ENCODE measurements at regions not wholly inside any gene's neighbourhood (a gene's known extent, or its start where the extent isn't known, plus 50 kb on each side); places are given as distances from the start of the nearest gene placed in this dataset.

DNA sequence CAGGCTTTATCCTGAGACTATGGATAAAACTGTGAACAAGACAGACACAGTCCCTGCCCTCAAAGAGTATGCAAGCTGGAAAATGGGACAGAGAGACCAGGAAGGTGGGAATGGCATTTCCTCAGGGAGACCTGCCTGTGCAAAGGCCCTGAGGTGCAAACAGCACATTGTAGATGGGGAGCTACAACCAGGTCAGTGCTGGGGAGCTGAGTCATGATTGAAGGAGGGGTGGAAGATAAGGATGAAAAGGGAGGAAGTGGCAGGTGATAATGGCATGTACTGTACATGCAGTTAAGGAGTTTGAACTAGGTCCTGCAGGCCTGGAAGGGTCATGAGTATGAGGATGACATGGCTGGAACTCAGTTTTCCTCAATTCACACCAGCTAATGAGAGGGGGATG is 75.5 kb upstream of the BOD1 start:
- no peak for DNase-seq

DNA sequence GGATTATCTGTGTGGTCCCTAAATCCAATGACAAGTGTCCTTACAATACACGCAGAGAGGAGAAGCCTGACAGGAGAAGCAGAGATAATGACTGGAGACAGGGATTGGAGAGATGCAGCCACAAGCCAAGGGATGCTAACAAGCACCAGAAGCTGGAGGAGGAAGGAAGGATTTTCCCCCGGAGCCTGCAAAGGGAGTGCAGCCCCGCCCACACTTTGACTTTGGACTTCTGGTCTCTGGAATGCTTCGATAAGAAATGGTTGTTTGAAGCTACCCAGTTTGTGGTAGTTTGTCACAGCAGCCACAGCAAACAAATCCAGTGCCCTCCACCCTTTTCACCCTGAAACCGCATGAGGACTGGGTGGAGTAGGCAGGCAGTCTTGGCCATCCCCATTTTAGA is 77.2 kb upstream of the BOD1 start:
- no peak for DNase-seq

DNA sequence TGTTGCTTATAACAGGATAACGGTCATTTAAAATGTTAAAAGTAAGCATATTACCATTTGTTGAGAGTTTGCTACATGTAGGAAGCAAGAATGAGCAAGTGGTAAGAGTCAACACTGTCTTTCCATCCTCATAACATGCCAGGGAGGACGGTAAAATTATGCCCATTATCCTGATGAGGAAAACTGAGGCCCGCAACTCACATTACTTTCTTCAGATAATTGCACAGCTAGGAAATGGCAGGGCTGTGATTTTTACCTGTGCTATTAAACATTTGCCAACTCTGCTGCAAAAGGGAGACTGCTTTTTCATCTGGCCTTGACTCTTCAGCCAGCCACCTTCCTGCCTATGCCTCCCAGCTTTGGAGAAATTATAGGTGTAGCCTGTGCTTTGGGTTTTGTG is 79.8 kb upstream of the BOD1 start:
- no peak for DNase-seq

DNA sequence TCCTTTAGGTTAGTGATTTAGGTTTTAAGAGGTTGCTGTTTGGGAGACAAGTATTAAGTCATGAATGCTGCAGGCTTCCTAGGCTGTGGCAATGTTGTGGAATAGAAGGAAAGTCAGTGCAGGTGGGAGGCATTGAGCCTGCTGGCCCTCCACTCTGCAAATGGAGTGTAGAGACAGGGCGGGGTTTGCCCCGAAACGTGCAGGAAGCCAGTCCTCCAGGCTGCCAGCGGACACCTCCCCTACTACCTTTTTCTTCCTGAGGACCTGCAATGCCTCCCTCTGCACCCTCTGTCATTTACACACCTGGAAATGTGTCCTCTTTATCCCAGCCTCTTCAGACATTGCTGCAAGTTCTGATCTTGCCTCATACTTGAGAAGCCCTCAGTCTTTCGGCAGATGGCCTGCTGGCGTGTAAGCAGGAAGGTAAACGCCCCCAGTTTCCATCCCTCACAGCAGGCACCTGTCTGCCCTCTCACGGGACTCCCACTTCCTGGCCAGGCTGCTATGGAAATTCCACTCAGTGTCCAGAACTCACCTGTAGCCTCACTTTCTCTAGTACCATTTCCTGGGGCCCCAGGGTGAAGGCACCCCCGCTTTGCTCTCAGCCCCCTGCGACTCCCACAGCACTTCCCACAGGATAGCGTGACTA is 81.6 kb upstream of the BOD1 start:
- no peak for DNase-seq

DNA sequence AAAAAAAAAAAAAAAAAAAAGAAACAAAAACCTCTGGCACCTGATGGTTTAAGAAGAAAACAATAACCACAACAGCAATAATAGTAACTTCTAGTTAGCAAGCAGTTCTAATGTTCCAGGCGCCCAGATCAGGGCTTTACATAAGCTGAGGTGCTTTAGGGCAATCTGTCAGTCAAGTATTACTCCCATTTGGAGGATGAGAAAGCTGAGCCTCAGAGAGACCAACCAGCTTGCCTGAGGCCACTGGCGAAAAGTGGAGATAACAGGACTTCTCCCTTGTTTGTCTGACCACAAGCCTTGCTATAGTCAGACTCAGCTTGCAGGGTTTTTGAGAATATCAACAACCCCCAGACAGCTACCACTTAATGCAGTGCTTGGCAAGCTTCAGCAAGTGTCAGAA is 83.5 kb upstream of the BOD1 start:
- DNase-seq: no peak

DNA sequence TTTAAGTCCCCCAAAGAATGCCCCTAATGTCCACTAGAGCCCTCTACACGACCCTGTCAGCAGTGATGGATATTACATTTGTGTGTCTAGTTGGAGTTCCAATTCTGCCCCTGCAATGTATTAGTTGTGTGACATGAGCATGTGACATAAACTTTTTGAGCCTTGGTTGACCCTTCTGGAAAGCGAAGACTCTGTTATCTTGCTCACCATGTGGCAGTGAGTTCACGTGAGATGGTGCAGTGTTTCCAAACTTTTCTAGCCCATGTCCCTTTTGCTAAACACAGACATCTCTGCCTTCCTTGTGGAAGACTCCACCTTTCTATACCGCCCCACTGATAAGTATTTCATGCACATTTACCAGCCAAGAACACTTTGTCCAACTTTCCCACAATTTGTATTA is 87.0 kb upstream of the BOD1 start:
- DNase-seq: no peak

DNA sequence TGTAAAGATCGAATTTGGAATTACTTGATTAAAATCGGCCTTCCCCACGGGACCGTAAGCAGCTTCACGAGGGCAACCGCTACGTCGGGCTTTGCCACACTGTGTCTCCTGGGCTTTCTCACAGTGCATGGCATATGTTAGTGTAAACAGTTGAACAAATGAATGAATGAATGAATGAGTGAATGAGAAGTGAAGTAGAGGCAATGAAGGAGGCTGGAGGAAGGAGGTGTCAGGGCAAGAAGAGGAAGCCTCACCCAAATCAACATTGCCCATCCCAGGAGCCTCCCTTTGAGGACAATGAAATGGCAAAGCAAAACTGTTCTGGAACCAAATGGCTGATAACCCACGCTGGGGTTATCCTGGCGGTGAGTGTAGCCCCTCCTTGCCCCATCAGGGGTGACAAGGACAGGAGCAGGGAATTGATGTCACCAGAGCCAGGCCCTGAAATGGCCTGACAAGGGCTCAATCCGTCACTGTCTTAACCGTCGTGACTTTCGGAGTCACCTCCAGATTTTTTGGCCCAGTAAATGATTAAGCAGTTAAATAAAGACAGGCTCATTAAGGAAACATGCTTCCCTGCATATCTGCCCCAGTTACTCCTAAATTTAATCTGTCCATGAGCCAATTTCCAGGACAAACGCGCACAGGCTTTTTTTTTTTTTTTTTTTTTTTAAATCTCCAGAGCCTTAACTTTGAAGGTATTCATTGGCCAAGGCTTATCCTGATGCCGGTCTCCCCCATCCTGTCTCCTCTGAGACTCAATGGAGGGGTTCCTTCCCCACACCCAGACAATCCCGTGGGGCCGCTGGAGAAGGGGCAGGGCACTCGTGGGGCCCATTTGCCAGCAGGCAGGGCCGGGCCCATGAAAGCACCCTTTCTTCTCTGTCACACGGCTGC is 88.4 kb upstream of the BOD1 start:
- no peak for DNase-seq

DNA sequence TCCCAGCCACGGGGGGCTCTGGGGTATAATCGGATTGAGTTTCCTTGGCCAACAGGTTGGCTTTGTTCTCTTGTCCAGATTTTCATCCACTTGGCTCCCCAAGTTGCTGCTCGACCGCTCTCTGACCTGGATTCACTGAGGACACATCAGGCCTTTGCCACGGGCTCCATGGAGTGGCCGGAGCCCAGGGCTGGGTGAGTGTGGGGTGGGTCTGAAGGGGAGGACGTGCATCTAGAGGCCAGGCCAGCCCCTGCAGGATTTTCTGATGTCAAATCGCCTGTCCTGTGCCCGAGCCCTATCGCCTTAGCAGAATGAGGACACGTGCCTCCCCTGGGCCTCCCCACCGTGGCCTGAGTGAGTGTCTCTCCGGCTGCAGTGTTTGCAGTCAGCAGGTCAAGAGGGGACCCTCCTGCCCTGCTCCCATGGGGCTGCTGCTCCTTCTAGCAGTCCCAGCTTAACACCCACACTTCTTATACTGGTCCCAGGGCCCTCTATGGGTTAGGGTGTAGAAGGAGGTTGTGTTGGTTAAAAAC is 89.1 kb upstream of the BOD1 start:
- no peak for DNase-seq

DNA sequence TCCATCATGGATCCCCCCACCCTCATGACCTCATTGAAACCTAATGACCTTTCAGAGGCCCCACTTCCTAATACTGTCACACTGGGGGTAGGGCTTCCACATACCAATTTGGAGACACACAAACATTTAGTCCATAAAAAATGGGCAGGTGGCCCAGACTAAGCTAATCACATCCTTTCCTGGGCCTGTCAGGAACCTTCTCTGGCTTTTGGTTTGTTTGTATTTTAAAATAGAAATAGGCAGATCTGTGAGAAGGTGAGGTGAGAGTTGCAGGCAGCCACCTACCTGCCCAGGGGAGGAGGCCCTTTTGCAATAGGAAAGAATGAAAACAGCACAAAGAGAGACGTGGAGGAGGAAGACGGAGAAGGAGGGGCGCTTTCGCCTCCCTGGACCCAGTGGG is 90.2 kb upstream of the BOD1 start:
- DNase-seq: no peak

DNA sequence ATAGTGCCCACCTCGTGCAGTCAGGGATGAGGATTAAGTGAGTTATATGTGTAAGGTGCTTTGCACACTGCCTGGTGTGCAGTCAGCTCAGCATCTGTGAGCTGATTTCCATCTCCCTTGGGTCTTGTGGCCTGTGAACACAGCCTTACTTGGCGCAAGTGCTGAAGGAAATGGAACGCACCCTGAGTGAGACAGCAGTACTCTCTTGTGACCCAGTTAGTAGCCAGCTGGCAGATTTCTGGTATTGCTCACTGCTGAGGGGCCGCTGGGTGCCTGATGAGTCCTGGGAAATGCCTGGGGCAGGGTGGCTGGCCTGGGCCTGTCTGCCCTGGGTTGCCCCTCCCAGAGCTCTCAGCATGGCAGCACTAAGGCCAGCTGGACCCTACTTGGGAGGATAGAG is 90.9 kb upstream of the BOD1 start:
- DNase-seq: no peak

DNA sequence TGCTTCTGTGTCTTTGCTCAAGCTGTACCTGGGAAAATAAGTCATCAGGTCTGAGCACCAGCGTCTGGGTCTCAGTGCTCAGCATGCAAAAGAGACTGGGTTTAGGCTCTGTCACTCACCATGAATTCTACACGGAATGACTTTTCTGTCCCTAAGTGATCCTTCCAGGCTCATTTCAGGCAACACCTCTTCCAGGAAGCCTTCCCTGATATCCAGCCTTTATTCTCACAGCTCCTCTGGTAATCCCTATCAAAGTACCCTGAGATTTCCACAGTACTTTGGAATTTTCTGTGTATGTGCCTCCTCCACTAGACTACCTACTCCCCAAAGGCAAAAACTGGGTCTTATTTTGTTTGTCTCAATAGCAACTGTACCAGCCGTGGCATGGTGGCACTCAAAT is 92.7 kb upstream of the BOD1 start:
- DNase-seq: no peak

DNA sequence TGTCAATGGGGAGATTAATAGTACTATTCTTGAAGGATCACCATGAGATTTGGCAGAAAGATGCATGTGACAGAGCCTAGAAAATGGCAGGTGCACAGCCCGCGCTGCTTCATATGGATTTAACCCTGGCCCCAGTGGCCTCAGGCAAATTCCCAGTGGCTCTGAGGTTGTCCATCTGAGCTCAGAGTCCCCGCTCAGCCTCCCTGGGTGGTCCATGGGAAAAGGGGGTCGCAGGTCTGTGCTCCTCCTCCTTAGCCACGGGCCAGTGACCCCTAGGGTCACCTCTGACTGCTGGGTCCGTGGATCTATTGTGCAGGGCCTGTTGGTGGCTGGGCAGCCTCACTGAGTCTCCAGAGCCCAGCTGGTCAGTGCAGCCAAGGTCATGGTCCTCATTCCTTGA is 93.3 kb upstream of the BOD1 start:
- DNase-seq: no peak

DNA sequence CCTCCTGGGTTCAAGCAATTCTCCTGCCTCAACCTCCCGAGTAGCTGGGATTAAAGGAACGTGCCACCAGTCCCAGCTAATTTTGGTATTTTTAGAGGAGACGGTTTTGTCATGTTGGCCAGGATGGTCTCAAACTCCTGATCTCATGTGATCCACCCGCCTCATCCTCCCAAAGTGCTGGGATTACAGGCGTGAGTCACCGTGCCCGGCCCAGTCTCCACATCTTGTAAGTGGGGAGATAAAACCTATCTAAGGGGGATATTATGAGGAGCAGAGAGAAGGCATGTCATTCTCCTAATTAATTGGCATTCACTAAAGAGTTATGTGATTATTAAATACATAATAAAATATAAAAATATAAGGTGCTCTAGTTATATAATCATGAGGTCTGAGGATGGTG is 94.1 kb upstream of the BOD1 start:
- DNase-seq: no peak

DNA sequence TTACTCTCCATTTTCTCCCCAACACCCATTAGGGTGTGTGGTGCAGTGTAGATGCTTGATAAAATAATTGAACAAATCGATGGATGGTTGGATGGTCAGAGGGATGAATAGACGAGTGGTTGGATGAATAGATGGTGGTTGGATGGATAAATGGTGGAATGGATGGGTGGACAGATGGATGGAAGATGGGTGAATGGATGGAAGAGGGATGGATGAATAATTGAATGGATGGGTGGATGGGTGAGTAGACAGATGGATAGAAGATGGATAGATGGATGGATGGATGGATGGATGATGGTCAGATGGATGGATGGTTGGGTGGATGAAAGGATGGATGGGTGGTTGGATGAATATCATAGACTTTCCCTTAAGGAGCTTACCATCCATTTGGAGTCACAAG is 95.0 kb upstream of the BOD1 start:
- DNase-seq: no peak

DNA sequence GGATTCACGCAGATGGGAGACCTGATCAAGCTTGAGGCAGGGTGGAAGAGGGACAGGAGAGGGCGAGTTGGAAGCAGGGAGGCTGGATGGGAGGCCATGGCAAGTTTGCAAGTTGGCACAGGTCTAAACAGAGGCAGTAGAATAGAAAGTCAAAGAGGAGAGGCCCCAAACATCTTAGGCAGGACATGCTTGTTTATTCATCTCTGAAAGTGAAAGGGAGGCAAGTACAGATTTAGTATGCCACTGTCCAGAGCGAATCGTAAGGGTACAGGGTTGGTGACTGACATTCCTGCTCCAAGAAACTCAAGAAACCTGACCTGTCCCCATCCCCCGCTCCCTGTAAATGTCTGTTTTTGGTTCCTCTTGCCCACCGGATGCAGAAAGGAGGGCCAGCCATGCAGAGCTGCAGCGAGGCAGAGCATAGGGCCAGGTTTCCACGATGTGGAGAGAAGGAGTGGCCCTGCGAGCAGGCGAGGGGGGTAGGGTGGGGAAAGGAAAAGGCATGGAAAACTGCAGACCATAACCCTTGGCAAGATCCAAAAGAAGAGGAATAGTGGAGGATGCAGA is 96.2 kb upstream of the BOD1 start:
- no peak for DNase-seq

DNA sequence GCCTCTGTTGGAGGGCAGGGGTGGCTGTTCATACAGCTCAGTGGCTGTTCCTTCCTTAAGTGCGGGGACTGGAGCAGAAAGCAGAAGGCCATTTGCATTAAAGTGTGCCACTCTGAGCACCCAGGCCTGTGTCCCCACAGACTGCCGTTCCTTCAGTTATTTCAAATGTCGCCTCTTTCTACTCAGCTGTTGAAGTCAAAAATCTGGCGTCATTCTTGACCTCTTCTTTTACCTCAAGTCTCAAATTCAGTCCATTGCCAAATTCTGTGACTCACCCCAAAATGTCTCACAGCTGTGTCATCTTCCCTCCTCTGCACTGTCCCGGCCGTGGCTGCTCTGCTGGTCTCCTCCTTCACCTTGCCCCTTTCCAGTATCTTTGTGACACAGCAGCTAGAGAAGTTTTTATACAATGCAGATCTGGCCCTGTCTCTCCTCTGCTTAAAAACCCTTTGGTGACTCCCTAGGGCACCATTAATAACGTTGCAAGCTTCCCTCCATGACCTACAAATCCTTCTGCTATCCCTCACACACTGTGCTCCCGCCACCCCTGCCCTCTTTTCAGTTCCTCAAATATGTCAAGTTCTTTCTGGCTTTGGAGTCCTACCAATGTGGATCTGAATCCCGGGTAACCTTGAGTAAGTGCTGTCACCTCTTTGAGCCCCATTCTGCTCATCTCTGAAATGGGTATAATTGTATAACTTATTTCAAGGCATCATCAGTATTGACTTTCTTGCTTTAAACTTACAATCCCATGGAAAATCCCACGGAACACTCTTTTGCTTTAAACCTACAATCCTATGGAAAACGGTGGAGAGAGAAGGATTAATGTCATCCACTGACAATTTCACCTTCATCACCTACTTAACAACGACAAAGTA is 98.3 kb upstream of the BOD1 start:
- no peak for DNase-seq

DNA sequence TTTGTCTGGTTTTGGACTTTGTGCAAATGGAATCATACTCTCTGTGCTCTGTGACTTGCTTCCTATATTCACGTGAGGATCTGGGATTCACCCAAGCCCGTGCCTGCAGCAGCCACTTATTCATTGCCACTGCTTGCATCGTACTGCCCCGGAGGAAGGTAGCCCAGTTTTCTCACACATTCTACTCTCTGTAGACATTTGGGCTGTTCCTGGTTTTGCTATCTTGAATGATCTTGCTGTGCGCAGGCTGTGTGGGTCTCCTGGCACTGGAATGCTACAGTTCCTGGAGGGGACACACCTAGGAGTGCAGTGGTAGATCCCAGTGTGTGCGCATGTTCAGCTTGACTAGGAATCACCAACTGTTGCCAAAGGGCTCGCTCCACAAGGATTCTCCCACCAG is 99.2 kb upstream of the BOD1 start:
- DNase-seq: no peak

DNA sequence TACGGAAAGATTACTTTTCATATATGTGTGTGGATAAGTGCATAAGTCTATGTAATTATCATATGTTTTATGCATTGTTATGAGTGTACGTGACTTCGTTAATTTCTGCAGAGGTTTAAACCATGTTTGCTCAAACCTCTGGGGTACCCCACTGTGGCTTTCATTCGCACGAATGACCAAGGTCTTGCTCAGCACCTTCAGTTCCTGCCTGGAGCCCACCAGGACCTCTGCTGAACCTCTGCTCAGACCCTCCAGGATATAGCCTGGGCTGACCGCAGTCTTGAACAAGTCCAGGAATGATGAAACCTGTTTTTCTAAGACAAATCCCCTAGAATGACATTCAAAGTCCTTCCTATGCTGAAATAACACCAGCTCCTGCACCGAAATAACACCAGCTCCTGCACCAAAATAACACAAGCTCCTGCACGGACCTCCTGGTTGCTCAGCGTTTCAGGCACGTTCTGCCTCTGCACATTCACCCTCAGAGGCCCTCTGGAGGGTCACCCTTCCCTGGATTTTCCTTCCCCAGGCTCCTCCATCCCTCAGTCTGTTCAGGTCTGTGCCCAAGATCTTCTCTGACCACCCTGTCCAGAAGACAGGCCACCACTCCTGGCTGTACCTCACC is 99.7 kb upstream of the BOD1 start:
- no peak for DNase-seq

DNA sequence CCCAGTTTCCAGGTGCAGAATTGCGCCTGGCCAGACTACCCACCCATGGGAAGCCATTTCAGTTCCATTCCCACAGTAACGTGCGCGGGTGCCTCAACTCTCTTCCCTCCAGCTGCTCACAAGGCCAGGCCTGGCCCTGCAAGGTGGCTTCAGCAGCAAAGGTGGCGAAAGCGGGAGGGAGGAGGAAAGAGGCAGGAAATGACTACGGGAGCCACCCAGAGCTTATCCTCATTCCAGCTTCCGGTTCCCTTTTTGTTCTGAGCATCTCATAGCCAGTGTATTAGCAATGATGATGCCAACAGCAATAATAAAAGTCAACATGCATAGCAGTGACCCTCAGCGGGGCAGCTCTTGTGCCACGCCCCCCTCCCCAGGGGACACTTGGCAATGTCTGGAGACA is 101.5 kb upstream of the BOD1 start:
- no peak for DNase-seq

DNA sequence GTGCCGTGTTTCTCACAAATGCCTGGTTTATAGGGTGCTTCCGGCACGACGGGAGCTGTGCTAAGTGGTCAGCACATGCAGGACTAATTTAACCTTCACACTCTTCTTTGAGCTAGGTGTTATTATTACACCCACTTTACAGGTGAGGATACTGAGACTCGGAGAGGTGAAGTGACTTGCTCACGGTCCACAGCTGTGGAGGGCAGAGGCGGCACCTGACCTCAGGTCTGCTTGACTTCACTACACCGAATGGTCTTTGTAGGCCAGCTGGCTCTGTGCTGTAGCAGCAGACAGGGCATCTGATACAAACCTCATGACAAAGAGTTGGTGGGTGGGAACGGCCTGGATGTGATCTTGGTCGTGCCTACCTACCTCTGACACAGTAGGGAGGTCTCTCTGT is 102.0 kb upstream of the BOD1 start:
- DNase-seq: no peak

DNA sequence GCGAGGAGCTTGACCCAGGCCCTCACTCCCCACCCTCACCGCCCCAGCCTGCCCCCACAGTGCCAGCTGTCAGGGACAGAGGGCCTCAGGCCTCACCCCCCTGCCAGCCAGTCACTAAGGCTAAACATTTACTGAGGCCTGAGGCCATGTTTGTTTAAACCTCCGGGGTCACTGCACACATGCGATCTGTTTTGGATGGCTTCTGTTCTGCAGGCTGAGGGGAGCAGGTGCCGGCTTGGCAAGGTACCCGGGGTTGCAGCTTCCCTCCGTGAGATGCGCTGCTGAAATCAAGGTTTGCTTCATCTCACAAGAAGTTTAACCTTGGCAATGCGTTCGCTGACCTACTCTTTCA is 103.3 kb upstream of the BOD1 start:
- no peak for DNase-seq

DNA sequence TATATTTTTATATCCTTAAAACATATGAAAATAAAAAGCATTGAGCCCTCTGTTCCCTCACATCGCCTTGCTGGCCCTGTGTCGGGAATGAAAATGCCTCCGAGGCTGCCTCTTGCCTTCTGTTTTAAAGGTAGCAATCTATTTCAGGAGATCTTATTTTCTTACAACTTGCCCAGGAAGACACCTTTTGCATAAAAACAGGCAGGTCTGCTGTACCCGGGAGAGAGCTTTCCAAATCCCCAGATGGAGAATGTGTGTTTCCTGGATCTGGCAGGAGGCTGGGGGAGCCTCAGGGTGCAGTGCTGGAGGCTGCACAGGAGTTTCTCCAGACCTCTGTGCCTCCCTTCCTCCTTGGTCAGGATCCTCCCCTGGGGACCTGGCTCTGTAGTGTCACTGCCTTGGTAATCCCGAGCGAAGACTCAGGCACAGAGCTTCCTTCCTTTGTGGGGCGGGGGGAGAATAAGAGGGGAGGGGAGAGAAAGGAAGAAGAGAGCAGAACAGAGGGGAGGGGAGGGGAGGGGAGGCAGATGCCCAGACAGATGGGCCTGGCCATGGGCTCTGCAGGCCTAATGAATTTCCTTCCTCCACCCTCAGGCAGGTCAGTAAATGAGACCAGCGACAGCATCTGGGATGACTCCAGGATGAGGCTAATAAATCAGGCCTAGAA is 104.0 kb upstream of the BOD1 start:
- no peak for DNase-seq

Measured in T-helper 1 cell (primary cell).